ENCODE measurements at regions not wholly inside any gene's neighbourhood (a gene's known extent, or its start where the extent isn't known, plus 50 kb on each side); places are given as distances from the start of the nearest gene placed in this dataset.

GRCh38 chr13:92951273-92951890, 275.2 kb upstream of the GPC6 start:
- Histone ChIP-seq H3K23me2 (ENCODE audit: low read depth, low read length) (no peaks in the 10 kb centered on the region), H4K20me1 (replicated peaks in 1 of 2; ENCODE audit: control insufficient read depth in 1 of 2, insufficient read depth in 2 of 2, low read length in 2 of 2) (no peaks in the 10 kb centered on the region), H3K4me2 (ENCODE audit: insufficient read depth in 1 of 2, low read depth in 2 of 2, low read length in 2 of 2) (no peak overlapping the region), H2BK5ac (ENCODE audit: low read depth, low read length) (no peak overlapping the region), H2AFZ (ENCODE audit: low read length) (no peak overlapping the region), H4K8ac (ENCODE audit: extremely low read depth, insufficient read depth, low read length) (no peak overlapping the region), H3K9me3 (ENCODE audit: insufficient read depth in 2 of 2, low read depth in 1 of 2, low read length in 1 of 2) (no peaks in the 10 kb centered on the region), H2BK15ac (ENCODE audit: low read length) (no peak overlapping the region), H3K4me3 (ENCODE audit: extremely low read depth in 1 of 4, insufficient read depth in 2 of 4, low read depth in 3 of 4, low read length in 4 of 4) (no peak overlapping the region), H2BK20ac (ENCODE audit: low read length) (no peak overlapping the region), H4K91ac (replicated peaks; ENCODE audit: insufficient read length, low read length) (no peak overlapping the region), H4K5ac (ENCODE audit: insufficient read length, low read depth, low read length) (no peak overlapping the region), H3K23ac (ENCODE audit: insufficient read length) (no peak overlapping the region), H3K27ac (ENCODE audit: low read depth, low read length) (no peak overlapping the region), H2BK12ac (ENCODE audit: low read depth, low read length) (no peak overlapping the region), H3K27me3 (replicated peaks in 1 of 4; ENCODE audit: control insufficient read depth in 3 of 4, extremely low read depth in 1 of 4, insufficient read depth in 3 of 4, low read length in 3 of 4) (no peaks in the 10 kb centered on the region), H3K4ac (replicated peaks; ENCODE audit: insufficient read length, low read depth, low read length) (no peak overlapping the region), H3K4me1 (replicated peaks in 1 of 4; ENCODE audit: control insufficient read depth in 3 of 4, insufficient read depth in 4 of 4, low read length in 3 of 4) (peaks cover 0 to 3% (median 0%) of the 10 kb centered on the region in 4 experiments; a peak in 1 of 7 replicates), H2AK5ac (ENCODE audit: low read depth, low read length) (no peak overlapping the region), H3K14ac (ENCODE audit: insufficient read length) (no peak overlapping the region), H3K79me2 (ENCODE audit: control insufficient read depth in 1 of 2, insufficient read depth in 2 of 2, low read length in 2 of 2) (no peaks in the 10 kb centered on the region), H3K36me3 (ENCODE audit: control insufficient read depth in 2 of 4, insufficient read depth in 4 of 4, low read length in 3 of 4) (no peaks in the 10 kb centered on the region), H3K9ac (replicated peaks in 1 of 4; ENCODE audit: extremely low read depth in 1 of 4, low read depth in 3 of 4, low read length in 3 of 4) (no peak overlapping the region), H2BK120ac (replicated peaks; ENCODE audit: low read depth, low read length) (no peak overlapping the region), H3K18ac (ENCODE audit: extremely low read depth, low read length) (no peak overlapping the region), H3K56ac (replicated peaks; ENCODE audit: insufficient read length, low read depth, low read length) (no peak overlapping the region), H3K79me1 (ENCODE audit: low read depth, low read length) (no peaks in the 10 kb centered on the region)
- DNase-seq (ENCODE audit: low read depth in 1 of 2, low spot score in 2 of 2) = no peak
- 89% methylated on average over 7 of the region's 7 CpGs; no CpG with 5 or more reads in 1 of the 2 experiments for WGBS, 2 experiments (ENCODE audit: extremely low coverage in 1 of 2, insufficient coverage in 1 of 2, insufficient read length in 1 of 2, insufficient replicate concordance in 2 of 2, low coverage in 1 of 2, low lambda C conversion rate in 2 of 2, missing lambda C conversion rate in 1 of 2)
- CTCF ChIA-PET (ENCODE audit: partially characterized antibody) = interaction anchor here (2.1 kb wide), 1 partner anchor 53 kb away, joined by 5 read pairs; no protein-coding TSS in a partner anchor
- POLR2A ChIA-PET (ENCODE audit: partially characterized antibody) = no interaction called here
- FAIRE-seq = no peak
- TF ChIP-seq YY1 (IDR thresholded peaks at IDR 0.05; ENCODE audit: low read depth, low read length) (no peak), KDM1A (IDR thresholded peaks at IDR 0.05; ENCODE audit: borderline replicate concordance, low read length) (no peak), BCL11A (IDR thresholded peaks at IDR 0.05; ENCODE audit: low read depth in 2 of 2, low read length in 2 of 2) (no peak), SUZ12 (IDR thresholded peaks at IDR 0.05; ENCODE audit: low read length) (no peak), NRF1 (IDR thresholded peaks at IDR 0.05; ENCODE audit: low read depth, low read length) (no peak), BRCA1 (IDR thresholded peaks at IDR 0.05; ENCODE audit: low read depth, low read length) (no peak)
